Tibial nerve (tissue), 3 donors: ENCODE measurements at regions not wholly inside any gene's neighbourhood (a gene's known extent, or its start where the extent isn't known, plus 50 kb on each side); places are given as distances from the start of the nearest gene placed in this dataset.

Experiments
- POLR2A ChIP-seq, 2 donors: fragments of 450-650 bp; IDR thresholded peaks; one replicate each; pipeline ENCODE4 v1.6.1; 2017; ENCODE audit warnings: antibody characterized with exemption in 2 of 2, mild to moderate bottlenecking in 2 of 2, moderate library complexity in 2 of 2
- TF ChIP-seq, protein P1 (sequence below), 5 experiments: fragments of 200-600 bp in 3 of 5; fragments of 450-650 bp in 2 of 5; sonication (generic) in 3 of 5; IDR thresholded peaks; one replicate each; pipeline ENCODE4 v1.5.1; 2016 to 2019; ENCODE audit warnings: antibody characterized with exemption in 5 of 5, mild to moderate bottlenecking in 3 of 5, moderate library complexity in 2 of 5

DNA sequence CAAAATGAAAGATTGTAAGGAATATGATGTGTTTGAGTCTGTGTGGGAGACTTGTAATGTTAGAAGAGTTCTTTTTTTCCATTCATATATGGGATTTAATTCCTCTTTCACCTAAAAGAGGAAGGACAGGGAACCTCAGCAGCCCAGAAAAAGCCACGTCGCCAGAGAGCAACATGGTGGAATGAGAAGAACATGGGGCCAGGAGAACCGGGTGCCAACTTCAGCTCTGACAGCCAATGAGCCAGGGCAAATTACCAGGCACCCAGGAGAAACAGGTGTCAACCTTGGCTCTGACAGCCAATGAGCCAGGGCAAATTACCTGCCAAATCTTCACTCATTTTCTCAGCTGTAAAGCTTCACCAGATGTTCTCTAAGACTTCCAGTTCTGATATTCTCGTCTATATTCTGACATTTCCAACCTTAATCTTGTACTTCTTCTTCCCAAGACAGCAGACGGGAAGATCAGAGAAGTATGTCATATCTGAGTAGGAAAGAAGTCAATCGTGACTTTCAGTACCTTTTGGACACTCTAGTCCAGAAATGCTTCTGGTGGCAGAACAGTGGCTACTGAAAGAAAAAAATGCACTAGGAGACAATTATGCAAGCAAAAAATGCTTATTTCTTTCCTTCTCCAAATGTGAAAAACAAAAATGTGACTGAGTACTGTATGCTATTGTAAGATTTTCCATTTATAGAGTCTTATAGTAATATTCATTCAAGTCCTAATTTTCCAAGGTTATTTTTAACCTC is 79.2 kb upstream of the COL5A2 start:
- TF ChIP-seq, protein P1, sequence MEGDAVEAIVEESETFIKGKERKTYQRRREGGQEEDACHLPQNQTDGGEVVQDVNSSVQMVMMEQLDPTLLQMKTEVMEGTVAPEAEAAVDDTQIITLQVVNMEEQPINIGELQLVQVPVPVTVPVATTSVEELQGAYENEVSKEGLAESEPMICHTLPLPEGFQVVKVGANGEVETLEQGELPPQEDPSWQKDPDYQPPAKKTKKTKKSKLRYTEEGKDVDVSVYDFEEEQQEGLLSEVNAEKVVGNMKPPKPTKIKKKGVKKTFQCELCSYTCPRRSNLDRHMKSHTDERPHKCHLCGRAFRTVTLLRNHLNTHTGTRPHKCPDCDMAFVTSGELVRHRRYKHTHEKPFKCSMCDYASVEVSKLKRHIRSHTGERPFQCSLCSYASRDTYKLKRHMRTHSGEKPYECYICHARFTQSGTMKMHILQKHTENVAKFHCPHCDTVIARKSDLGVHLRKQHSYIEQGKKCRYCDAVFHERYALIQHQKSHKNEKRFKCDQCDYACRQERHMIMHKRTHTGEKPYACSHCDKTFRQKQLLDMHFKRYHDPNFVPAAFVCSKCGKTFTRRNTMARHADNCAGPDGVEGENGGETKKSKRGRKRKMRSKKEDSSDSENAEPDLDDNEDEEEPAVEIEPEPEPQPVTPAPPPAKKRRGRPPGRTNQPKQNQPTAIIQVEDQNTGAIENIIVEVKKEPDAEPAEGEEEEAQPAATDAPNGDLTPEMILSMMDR (IDR thresholded peaks at IDR 0.05): no peak
- TF ChIP-seq POLR2A (IDR thresholded peaks at IDR 0.05): no peak
